MM.1S (cell line): ENCODE measurements at regions not wholly inside any gene's neighbourhood (a gene's known extent, or its start where the extent isn't known, plus 50 kb on each side); places are given as distances from the start of the nearest gene placed in this dataset.

Experiments
- DNase-seq: peaks from one replicate; pipeline ENCODE4 v3.0.0-alpha.2; 2015
- H2AFZ ChIP-seq: fragments of 300-600 bp; sonication (generic); 2 replicates; pipeline ENCODE4 v1.6.0; 2016; ENCODE audit warnings: antibody characterized with exemption, low read length
- H3F3A ChIP-seq: fragments of 300-600 bp; sonication (generic); 2 replicates; pipeline ENCODE4 v1.6.1; 2016; ENCODE audit warnings: mild to moderate bottlenecking, antibody characterized with exemption, low read length, moderate library complexity, mixed read lengths; ENCODE audit not compliant: insufficient read depth
- H3K27ac ChIP-seq: fragments of 300-600 bp; sonication (generic); 2 replicates; pipeline ENCODE4 v1.5.1; 2016; ENCODE audit warnings: mild to moderate bottlenecking, low read length
- H3K27me3 ChIP-seq: fragments of 300-600 bp; sonication (generic); replicated peaks from 2 replicates; pipeline ENCODE4 v1.6.0; 2016; ENCODE audit warnings: low read length; ENCODE audit not compliant: insufficient read depth
- H3K36me3 ChIP-seq: fragments of 300-600 bp; sonication (generic); replicated peaks from 2 replicates; pipeline ENCODE4 v1.6.1; 2016; ENCODE audit warnings: mild to moderate bottlenecking, low read length, mixed read lengths; ENCODE audit not compliant: insufficient read depth
- H3K4me1 ChIP-seq: fragments of 300-600 bp; sonication (generic); 2 replicates; pipeline ENCODE4 v1.6.1; 2016; ENCODE audit warnings: low read length, mixed read lengths
- H3K4me2 ChIP-seq: fragments of 300-600 bp; sonication (generic); 2 replicates; pipeline ENCODE4 v1.6.0; 2016; ENCODE audit warnings: low read depth, low read length
- H3K4me3 ChIP-seq: fragments of 300-600 bp; sonication (generic); 2 replicates; pipeline ENCODE4 v1.5.1; 2016; ENCODE audit warnings: low read length, mixed read lengths
- H3K79me2 ChIP-seq: fragments of 300-600 bp; sonication (generic); 2 replicates; pipeline ENCODE4 v1.6.1; 2016; ENCODE audit warnings: mixed run types, low read length, mixed read lengths
- H3K9ac ChIP-seq: fragments of 300-600 bp; sonication (generic); 2 replicates; pipeline ENCODE4 v1.6.1; 2016; ENCODE audit warnings: low read length, mixed read lengths
- H3K9me2 ChIP-seq: fragments of 300-600 bp; sonication (generic); replicated peaks from 2 replicates; pipeline ENCODE4 v1.6.1; 2016; ENCODE audit warnings: mild to moderate bottlenecking, low read length, mixed read lengths; ENCODE audit not compliant: insufficient read depth
- H3K9me3 ChIP-seq: fragments of 300-600 bp; sonication (generic); replicated peaks from 2 replicates; pipeline ENCODE4 v1.6.1; 2016; ENCODE audit warnings: mild to moderate bottlenecking, low read length, mixed read lengths; ENCODE audit not compliant: insufficient read depth
- H4K20me1 ChIP-seq: fragments of 300-600 bp; sonication (generic); 2 replicates; pipeline ENCODE4 v1.6.1; 2016; ENCODE audit warnings: mild to moderate bottlenecking, low read length, moderate library complexity, mixed read lengths; ENCODE audit not compliant: insufficient read depth
- EZH2 ChIP-seq: fragments of 300-600 bp; sonication (generic); optimal IDR thresholded peaks from 2 replicates; pipeline ENCODE3; 2017; ENCODE audit warnings: low read depth, mild to moderate bottlenecking, antibody characterized with exemption, low read length, mixed read lengths
- EZH2phosphoT487 ChIP-seq: fragments of 300-600 bp; sonication (generic); IDR thresholded peaks from 2 replicates; pipeline ENCODE4 v1.6.1; 2018; ENCODE audit warnings: antibody characterized with exemption, low read length
- TF ChIP-seq, protein P1 (sequence below): fragments of 300-600 bp; sonication (generic); IDR thresholded peaks from 2 replicates; pipeline ENCODE4 v1.5.1; 2016; ENCODE audit warnings: antibody characterized with exemption, low read length, mixed read lengths

DNA sequence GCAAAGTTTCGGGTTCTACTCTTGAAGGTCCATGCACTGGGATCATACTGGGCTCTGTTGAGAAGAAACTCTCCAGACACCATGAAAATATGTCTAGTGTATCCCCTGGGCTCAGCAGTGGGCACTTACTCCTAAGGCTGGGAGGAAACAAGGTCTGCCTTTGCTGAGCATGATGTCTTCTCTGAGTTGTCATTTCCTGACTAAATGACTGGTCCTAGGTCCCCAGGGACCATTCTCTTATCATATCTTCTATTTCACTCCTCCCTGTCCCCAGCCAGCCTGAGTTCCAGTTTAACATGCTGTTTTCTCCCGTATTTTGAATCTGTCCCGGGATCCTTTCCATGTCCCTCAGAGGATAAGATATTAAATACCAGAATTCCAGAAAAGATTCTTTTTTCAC lies 225.4 kb downstream of the MTRR start:
- no peaks in the 10 kb centered on the region for H3K9me3 ChIP-seq
- no peaks in the 10 kb centered on the region for H3K4me1 ChIP-seq
- no peak for TF ChIP-seq EZH2
- H3K79me2 ChIP-seq = no peaks in the 10 kb centered on the region
- DNase-seq = no peak
- H3K27ac ChIP-seq = no peak overlapping the region
- H3K27me3 ChIP-seq = no peaks in the 10 kb centered on the region
- H3K9me2 ChIP-seq = no peaks in the 10 kb centered on the region
- H3F3A ChIP-seq = no peaks in the 10 kb centered on the region
- H4K20me1 ChIP-seq = no peaks in the 10 kb centered on the region
- no peaks in the 10 kb centered on the region for H3K36me3 ChIP-seq
- no peak overlapping the region for H3K4me2 ChIP-seq
- H3K4me3 ChIP-seq = no peak overlapping the region
- no peak overlapping the region for H3K9ac ChIP-seq
- H2AFZ ChIP-seq = no peak overlapping the region

DNA sequence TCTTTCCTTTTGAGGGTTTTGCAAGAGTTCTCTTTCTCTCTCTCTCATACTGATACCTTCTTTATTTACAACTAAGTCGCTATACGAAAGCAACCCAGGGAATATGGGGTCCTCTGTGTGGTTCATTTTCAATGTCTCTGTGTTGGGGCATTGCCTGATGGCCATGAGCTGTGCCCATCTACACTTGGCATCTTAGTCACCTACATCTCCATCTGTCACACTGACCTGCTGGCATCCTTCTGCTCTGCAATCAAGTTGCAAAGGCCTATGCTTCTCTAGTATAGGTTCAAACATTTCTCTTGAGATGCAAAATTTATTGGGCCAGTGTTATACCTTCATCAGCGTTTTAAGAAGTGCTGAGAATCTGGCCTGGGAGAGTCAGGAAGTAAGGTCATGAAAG lies 228.2 kb downstream of the MTRR start:
- Histone ChIP-seq H3K79me2 (no peaks in the 10 kb centered on the region), H3K4me1 (no peaks in the 10 kb centered on the region), H3K4me3 (no peak overlapping the region), H3K36me3 (no peaks in the 10 kb centered on the region), H3K27me3 (no peaks in the 10 kb centered on the region), H2AFZ (no peak overlapping the region), H3F3A (no peaks in the 10 kb centered on the region), H3K9me3 (no peaks in the 10 kb centered on the region), H3K27ac (no peak overlapping the region), H4K20me1 (no peaks in the 10 kb centered on the region), H3K9me2 (no peaks in the 10 kb centered on the region), H3K9ac (no peak overlapping the region), H3K4me2 (no peak overlapping the region)
- DNase-seq = no peak
- TF ChIP-seq EZH2phosphoT487 (no peak), EZH2 (no peak)
- TF ChIP-seq, protein P1, sequence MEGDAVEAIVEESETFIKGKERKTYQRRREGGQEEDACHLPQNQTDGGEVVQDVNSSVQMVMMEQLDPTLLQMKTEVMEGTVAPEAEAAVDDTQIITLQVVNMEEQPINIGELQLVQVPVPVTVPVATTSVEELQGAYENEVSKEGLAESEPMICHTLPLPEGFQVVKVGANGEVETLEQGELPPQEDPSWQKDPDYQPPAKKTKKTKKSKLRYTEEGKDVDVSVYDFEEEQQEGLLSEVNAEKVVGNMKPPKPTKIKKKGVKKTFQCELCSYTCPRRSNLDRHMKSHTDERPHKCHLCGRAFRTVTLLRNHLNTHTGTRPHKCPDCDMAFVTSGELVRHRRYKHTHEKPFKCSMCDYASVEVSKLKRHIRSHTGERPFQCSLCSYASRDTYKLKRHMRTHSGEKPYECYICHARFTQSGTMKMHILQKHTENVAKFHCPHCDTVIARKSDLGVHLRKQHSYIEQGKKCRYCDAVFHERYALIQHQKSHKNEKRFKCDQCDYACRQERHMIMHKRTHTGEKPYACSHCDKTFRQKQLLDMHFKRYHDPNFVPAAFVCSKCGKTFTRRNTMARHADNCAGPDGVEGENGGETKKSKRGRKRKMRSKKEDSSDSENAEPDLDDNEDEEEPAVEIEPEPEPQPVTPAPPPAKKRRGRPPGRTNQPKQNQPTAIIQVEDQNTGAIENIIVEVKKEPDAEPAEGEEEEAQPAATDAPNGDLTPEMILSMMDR = no peak

DNA sequence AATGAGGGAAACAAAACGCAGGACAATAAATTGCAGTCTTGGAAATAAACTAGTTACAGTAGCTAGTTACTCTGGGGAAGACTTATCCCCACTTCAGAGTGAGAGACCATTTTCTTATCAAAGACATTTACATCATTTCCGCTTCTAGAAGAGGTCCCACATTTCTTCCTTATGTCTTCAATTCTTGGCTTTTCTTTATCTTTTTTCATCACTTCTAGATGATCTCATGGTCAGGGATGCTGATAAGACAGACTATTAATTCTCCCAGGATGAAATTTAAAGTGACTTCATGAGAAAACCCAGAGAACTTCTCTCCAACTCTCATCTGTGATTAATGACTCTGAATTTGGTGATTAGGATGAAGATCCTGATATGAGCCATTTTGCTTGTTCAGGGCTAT lies 229.1 kb downstream of the MTRR start:
- DNase-seq = no peak
- no peak overlapping the region for H3K9ac ChIP-seq

DNA sequence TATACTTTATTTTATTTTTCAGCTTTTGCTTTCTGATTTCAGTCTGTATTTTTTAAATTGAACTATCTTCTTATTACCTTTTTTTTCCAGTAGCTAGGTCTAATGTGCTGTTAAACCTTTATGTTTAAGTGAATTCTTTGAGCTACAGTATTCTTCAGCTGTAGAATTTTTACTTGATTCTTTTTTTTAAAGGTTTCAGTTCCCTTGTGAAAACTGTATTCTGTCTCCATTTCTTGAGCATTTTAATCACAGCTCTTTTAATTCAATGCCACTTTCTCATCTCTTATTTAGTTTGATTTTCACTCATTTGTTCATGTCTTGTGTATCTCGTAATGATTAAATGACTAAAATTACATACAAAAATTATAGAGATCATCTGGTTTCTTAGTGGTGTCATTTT lies 233.8 kb downstream of the MTRR start:
- no peaks in the 10 kb centered on the region for H3K9me2 ChIP-seq
- no peaks in the 10 kb centered on the region for H3K79me2 ChIP-seq
- H3K27ac ChIP-seq = no peak overlapping the region
- no peak for DNase-seq
- no peak overlapping the region for H3K4me3 ChIP-seq
- TF ChIP-seq EZH2phosphoT487 = no peak
- TF ChIP-seq, protein P1 = no peak
- no peak for TF ChIP-seq EZH2
- H3K4me1 ChIP-seq = no peaks in the 10 kb centered on the region
- H3K4me2 ChIP-seq = no peak overlapping the region
- H3F3A ChIP-seq = no peaks in the 10 kb centered on the region
- H3K27me3 ChIP-seq = no peaks in the 10 kb centered on the region
- H3K36me3 ChIP-seq = no peaks in the 10 kb centered on the region
- H3K9me3 ChIP-seq = no peaks in the 10 kb centered on the region
- H2AFZ ChIP-seq = no peak overlapping the region
- no peak overlapping the region for H3K9ac ChIP-seq
- no peaks in the 10 kb centered on the region for H4K20me1 ChIP-seq

More for the DNA sequence above, 229.1 kb downstream of the MTRR start:
- Histone ChIP-seq H3K4me1 (no peaks in the 10 kb centered on the region), H2AFZ (no peak overlapping the region), H3K36me3 (no peaks in the 10 kb centered on the region), H3K4me3 (no peak overlapping the region), H3K9me2 (no peaks in the 10 kb centered on the region), H3K79me2 (no peaks in the 10 kb centered on the region), H3F3A (no peaks in the 10 kb centered on the region), H4K20me1 (no peaks in the 10 kb centered on the region), H3K27ac (no peak overlapping the region), H3K9me3 (no peaks in the 10 kb centered on the region), H3K4me2 (no peak overlapping the region), H3K27me3 (no peaks in the 10 kb centered on the region)
- no peak for TF ChIP-seq EZH2
- TF ChIP-seq, protein P1 = no peak
- TF ChIP-seq EZH2phosphoT487 = no peak
